ENCODE measurements at regions not wholly inside any gene's neighbourhood (a gene's known extent, or its start where the extent isn't known, plus 50 kb on each side); places are given as distances from the start of the nearest gene placed in this dataset.

DNA sequence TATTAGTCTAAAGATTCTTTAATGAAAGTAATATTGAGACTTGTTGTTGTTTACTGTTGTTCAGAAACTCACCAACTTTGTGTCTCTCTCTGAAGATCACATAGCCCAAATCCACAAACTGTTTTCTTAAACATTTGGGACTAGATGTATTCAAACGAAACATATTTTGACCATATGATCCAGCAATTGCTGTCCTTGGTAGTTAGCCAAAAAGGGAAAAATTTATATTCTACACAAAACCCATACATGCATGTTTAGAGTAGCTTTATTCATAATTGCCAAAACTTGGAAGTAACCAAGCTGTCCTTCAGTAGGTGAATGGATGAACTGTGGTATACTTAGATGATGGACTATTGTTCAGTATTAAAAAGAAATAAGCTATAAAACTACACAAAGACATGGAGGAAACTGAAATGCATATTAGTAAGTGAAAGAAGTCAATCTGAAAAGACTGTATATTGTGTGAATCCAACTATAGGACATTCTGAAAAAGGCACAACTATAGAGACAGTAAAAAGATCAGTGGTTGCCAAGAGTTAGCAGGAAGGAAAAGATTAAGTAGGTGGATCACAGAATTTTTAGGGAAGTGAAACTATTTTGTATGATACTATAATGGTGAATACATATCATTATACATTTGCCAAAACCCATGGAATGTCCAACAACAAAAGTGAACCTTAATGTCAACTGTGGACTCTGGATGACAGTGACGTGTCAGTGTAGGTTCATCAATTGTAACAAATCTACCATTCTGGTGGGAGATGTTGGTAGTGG, 442.9 kb downstream of the INSC start:
- H3K4me3 ChIP-seq (ENCODE audit: low read depth, low read length), result no peak overlapping the region
- TF ChIP-seq, protein P1, sequence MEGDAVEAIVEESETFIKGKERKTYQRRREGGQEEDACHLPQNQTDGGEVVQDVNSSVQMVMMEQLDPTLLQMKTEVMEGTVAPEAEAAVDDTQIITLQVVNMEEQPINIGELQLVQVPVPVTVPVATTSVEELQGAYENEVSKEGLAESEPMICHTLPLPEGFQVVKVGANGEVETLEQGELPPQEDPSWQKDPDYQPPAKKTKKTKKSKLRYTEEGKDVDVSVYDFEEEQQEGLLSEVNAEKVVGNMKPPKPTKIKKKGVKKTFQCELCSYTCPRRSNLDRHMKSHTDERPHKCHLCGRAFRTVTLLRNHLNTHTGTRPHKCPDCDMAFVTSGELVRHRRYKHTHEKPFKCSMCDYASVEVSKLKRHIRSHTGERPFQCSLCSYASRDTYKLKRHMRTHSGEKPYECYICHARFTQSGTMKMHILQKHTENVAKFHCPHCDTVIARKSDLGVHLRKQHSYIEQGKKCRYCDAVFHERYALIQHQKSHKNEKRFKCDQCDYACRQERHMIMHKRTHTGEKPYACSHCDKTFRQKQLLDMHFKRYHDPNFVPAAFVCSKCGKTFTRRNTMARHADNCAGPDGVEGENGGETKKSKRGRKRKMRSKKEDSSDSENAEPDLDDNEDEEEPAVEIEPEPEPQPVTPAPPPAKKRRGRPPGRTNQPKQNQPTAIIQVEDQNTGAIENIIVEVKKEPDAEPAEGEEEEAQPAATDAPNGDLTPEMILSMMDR (IDR thresholded peaks at IDR 0.05; ENCODE audit: insufficient read depth, low read depth, low read length), result no peak
- no peak for DNase-seq (ENCODE audit: low read depth)

DNA sequence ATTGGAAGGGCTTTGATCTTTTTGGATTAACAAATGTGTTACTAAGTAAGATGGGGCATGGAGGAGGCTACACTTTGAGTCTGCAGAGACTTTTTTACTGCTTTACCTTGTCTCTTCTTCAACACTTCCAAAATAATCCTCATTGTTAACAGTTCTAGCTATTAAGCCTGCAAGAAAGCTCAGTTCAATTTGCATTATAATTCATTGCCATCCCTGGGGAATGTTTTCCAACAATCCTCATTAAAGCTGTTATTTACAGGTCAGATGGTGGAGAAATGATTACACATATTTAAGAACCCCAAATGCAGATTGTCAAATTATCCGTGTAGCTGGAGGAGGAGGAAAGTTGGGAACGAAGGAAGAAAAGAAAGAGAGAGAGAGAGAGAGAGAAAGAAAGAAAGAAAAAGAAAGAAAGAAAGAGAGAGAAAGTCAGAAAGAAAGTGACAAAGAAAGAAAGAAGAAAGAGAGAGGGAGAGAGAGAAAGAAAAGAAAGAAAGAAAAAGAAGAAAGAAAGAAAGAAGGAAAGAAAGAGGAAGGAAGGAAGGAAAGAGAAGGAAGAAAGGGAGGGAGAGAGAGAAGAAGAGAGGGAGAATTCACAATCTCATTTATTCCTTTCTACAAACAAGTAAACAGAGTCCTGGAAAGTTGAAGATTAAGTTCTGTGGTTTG, 443.9 kb downstream of the INSC start:
- TF ChIP-seq, protein P1 (IDR thresholded peaks at IDR 0.05; ENCODE audit: insufficient read depth, low read depth, low read length), result no peak
- DNase-seq (ENCODE audit: low read depth), result no peak
- H3K4me3 ChIP-seq (ENCODE audit: low read depth, low read length), result no peak overlapping the region

DNA sequence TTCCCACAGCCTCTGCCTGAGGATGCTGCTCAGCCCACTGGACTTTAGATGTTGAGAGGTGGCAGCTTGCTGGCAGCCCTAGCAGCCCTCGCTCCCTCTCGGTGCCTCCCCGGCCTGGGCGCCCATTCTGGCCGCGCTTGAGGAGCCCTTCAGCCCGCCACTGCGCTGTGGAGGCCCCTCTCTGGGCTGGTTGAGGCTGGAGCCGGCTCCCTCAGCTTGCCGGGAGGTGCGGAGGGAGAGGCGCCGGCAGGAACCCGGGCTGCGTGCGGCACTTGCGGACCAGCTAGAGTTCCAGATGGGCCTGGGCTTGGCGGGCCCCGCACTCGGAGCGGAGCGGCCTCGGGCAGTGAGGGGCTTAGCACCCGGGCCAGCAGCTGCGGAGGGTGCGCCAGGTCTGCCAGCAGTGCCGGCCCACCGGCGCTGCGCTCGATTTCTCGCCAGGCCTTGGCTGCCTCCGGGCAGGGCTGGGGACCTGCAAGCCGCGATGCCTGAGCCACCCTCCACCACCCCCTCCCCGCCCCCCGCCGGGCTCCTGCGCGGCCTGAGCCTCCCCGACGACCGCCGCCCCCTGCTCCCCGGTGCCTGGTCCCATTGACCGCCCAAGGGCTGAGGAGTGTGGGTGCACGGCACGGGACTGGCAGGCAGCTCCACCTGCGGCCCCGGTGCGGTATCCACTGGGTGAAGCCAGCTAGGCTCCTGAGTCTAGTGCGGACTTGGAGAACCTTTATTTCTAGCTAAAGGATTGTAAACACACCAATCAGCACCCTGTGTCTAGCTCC, 446.2 kb downstream of the INSC start:
- H3K4me3 ChIP-seq (ENCODE audit: low read depth, low read length), result no peak overlapping the region
- no peak for DNase-seq (ENCODE audit: low read depth)
- TF ChIP-seq, protein P1 (IDR thresholded peaks at IDR 0.05; ENCODE audit: insufficient read depth, low read depth, low read length), result no peak

DNA sequence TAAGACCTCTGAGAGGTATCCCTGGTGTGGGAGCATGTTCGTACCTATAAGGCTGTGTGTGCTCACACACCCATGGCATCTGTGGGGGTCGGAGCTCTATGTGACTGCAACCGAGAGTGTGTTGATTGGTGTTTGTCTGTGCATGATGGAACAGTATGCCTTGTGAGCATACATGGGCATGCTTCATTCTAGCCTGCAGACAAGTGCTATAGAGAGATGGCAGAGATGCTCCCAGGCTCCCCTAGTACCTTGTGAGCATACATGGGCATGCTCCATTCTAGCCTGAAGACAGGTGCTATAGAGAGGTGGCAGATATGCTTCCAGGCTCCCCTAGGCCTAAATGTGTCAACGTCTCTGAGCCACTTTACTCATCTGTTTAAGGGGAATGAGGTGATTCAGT, 447.5 kb downstream of the INSC start:
- no peak overlapping the region for H3K4me3 ChIP-seq (ENCODE audit: low read depth, low read length)
- TF ChIP-seq, protein P1 (IDR thresholded peaks at IDR 0.05; ENCODE audit: insufficient read depth, low read depth, low read length), result no peak
- DNase-seq (ENCODE audit: low read depth), result no peak

DNA sequence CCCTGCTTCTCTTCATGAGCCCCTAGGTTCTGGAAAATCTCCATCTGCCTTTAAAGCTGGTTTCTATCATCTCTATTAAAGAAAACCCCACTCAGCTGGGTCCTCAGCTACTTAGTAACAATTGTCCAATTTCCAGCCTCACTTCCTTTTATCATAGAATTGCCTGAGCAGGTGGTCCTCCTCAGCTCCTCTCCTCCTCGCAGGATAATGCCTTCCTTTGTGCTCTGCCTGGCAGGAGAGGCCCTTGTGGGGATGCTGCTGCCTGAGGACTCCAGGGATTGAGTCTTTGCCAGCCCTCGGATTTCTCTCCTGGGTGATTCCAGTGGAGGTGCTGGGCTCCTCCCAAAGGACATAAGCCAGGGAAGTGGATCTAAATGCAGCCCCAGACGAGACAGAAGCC, 448.3 kb downstream of the INSC start:
- H3K4me3 ChIP-seq (ENCODE audit: low read depth, low read length), result no peak overlapping the region
- DNase-seq (ENCODE audit: low read depth), result no peak
- TF ChIP-seq, protein P1 (IDR thresholded peaks at IDR 0.05; ENCODE audit: insufficient read depth, low read depth, low read length), result no peak

DNA sequence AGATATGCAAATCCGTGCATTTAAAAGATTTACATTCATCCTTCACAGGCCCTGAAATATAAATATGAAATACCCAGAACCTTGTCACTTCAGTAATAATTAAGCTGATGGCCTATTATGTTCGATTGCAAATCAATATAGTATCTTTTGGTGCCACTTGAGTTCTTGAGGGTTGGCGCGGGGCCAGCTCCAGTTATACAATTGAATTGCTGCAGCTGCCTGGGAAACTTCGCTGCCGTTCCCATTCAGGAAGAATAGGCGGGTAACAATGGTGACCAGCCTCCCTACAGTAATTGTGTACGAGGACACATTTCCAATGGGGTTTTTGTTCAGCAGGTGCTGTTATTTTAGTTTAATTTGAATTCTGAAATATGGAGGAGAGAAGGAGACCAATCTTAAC, 451.2 kb downstream of the INSC start:
- TF ChIP-seq, protein P1 (IDR thresholded peaks at IDR 0.05; ENCODE audit: insufficient read depth, low read depth, low read length), result no peak
- no peak for DNase-seq (ENCODE audit: low read depth)
- no peak overlapping the region for H3K4me3 ChIP-seq (ENCODE audit: low read depth, low read length)
